ENCODE measurements at regions not wholly inside any gene's neighbourhood (a gene's known extent, or its start where the extent isn't known, plus 50 kb on each side); places are given as distances from the start of the nearest gene placed in this dataset.

GRCh38 chr11:45472716-45473317 is 186.7 kb upstream of the SYT13 start:
- TF ChIP-seq GATA2 (IDR thresholded peaks at IDR 0.05; ENCODE audit: low read depth, low read length) (no peak), GATA3 (IDR thresholded peaks at IDR 0.05; ENCODE audit: low read depth, low read length) (no peak)
